Upper lobe of left lung (tissue), 6 donors: ENCODE measurements at regions not wholly inside any gene's neighbourhood (a gene's known extent, or its start where the extent isn't known, plus 50 kb on each side); places are given as distances from the start of the nearest gene placed in this dataset.

ENCODE experiments used
- ATAC-seq, 2 donors: fragments of 200-7000 bp; cut with Tn5 transposase; one replicate each; pipeline ENCODE4 v1.9.1; 2022; ENCODE audit warnings: mild to moderate bottlenecking in 2 of 2, moderate library complexity in 2 of 2; ENCODE audit not compliant: low FRiP score in 2 of 2
- DNase-seq, 2 donors: peaks; one replicate each; pipeline ENCODE4 v3.0.0-alpha.2; 2019 to 2020
- H3K27ac ChIP-seq, 4 donors: fragments of 200-600 bp; sonication (generic); one replicate each; pipeline ENCODE4 v1.5.1; 2016 to 2019
- H3K27me3 ChIP-seq, 4 donors: fragments of 200-600 bp; sonication (generic); one replicate each; pipeline ENCODE4 v1.5.1; 2017 to 2019
- H3K36me3 ChIP-seq, 4 donors: fragments of 200-600 bp; sonication (generic); one replicate each; pipeline ENCODE4 v1.5.1; 2016 to 2019
- H3K4me1 ChIP-seq, 4 donors: fragments of 200-600 bp; sonication (generic); one replicate each; pipeline ENCODE4 v1.5.1; 2018 to 2019
- H3K4me3 ChIP-seq, 4 donors: fragments of 200-600 bp; sonication (generic); one replicate each; pipeline ENCODE4 v1.5.1; 2017 to 2019; ENCODE audit warnings: mild to moderate bottlenecking in 2 of 4, moderate library complexity in 1 of 4
- H3K9me3 ChIP-seq, 4 donors: fragments of 200-600 bp; sonication (generic); one replicate each; pipeline ENCODE4 v1.5.1; 2018 to 2019
- CTCF ChIP-seq, 6 experiments: fragments of 450-650 bp in 4 of 6; fragments of 200-600 bp in 2 of 6; sonication (generic) in 2 of 6; IDR thresholded peaks; one replicate each; pipeline ENCODE4 v1.5.1; 2016 to 2019; ENCODE audit warnings: antibody characterized with exemption in 6 of 6
- EP300 ChIP-seq, 4 donors: sonication (generic); formaldehyde crosslinking; IDR thresholded peaks; one replicate each; pipeline ENCODE4 v1.5.1; 2017; ENCODE audit warnings: antibody characterized with exemption in 4 of 4, control low read depth in 2 of 4
- POLR2A ChIP-seq, 4 donors: fragments of 450-650 bp; IDR thresholded peaks; one replicate each; pipeline ENCODE4 v1.5.1; 2016 to 2017; ENCODE audit warnings: antibody characterized with exemption in 4 of 4, mild to moderate bottlenecking in 2 of 4
- POLR2AphosphoS5 ChIP-seq, 2 donors: sonication (generic); formaldehyde crosslinking; IDR thresholded peaks; one replicate each; pipeline ENCODE4 v1.5.1; 2017; ENCODE audit warnings: antibody characterized with exemption in 2 of 2
- WGBS, 2 donors: methylation state at CpG; one replicate each; pipeline ENCODE4 v1.1.5; 2017 to 2018; 5-methylcytosine and 5-hydroxymethylcytosine counted together
- donor health status: DM: no; HTN: no; CAD: no; lungs with moderate emphysema.
- donor health status: DM: no; HTN: yes; CAD: no; lungs with severe emphysema.

- DNase-seq, result peak; percentile 15 to 55
- WGBS, 2 donors, result 68 to 72% methylated on average over 25 to 43 of the region's 43 CpGs
- TF ChIP-seq POLR2AphosphoS5 (IDR thresholded peaks at IDR 0.05), result no peak
- TF ChIP-seq EP300 (IDR thresholded peaks at IDR 0.05), result no peak
- no peak overlapping the region for H3K27ac ChIP-seq
- H3K36me3 ChIP-seq, result no peaks in the 10 kb centered on the region
- H3K9me3 ChIP-seq, result no peaks in the 10 kb centered on the region
- peaks cover 0 to 3% (median 0%) of the 10 kb centered on the region in 4 donors for H3K27me3 ChIP-seq
- ATAC-seq, result no peak
- H3K4me3 ChIP-seq, result no peak overlapping the region
- H3K4me1 ChIP-seq, result no peaks in the 10 kb centered on the region
Measured at GRCh38 chr20:63130658-63131577, 85.0 kb downstream of the YTHDF1 start.

GRCh38 chr20:63129991-63130657 lies 85.8 kb downstream of the YTHDF1 start:
- no peak for ATAC-seq
- Histone ChIP-seq H3K4me3 (no peak overlapping the region), H3K36me3 (no peaks in the 10 kb centered on the region), H3K4me1 (no peaks in the 10 kb centered on the region), H3K9me3 (no peaks in the 10 kb centered on the region), H3K27ac (no peak overlapping the region), H3K27me3 (peaks cover 0 to 3% (median 0%) of the 10 kb centered on the region in 4 donors)
- WGBS, 2 donors, result 26 to 29% methylated on average over 17 to 28 of the region's 28 CpGs
- no peak for TF ChIP-seq POLR2A (IDR thresholded peaks at IDR 0.05)
- no peak for TF ChIP-seq POLR2AphosphoS5 (IDR thresholded peaks at IDR 0.05)
- no peak for TF ChIP-seq EP300 (IDR thresholded peaks at IDR 0.05)
- no peak for TF ChIP-seq CTCF (IDR thresholded peaks at IDR 0.05)
- peak in 1 of 2 donors; percentile 16 for DNase-seq

GRCh38 chr20:63129376-63129965 lies 86.5 kb downstream of the YTHDF1 start:
- H3K27ac ChIP-seq, result no peak overlapping the region
- ATAC-seq (no peak), DNase-seq (peak in 1 of 2 donors; percentile 5)
- no peaks in the 10 kb centered on the region for H3K4me1 ChIP-seq
- H3K4me3 ChIP-seq, result no peak overlapping the region
- WGBS, 2 donors, result 71% methylated on average over 9 of the region's 9 CpGs
- TF ChIP-seq EP300 (IDR thresholded peaks at IDR 0.05), result no peak
- TF ChIP-seq POLR2A (IDR thresholded peaks at IDR 0.05), result no peak
- TF ChIP-seq POLR2AphosphoS5 (IDR thresholded peaks at IDR 0.05), result no peak
- no peak for TF ChIP-seq CTCF (IDR thresholded peaks at IDR 0.05)
- H3K9me3 ChIP-seq, result no peaks in the 10 kb centered on the region
- H3K27me3 ChIP-seq, result peaks cover 0 to 3% (median 0%) of the 10 kb centered on the region in 4 donors
- H3K36me3 ChIP-seq, result no peaks in the 10 kb centered on the region

- Histone ChIP-seq H3K9me3 (no peaks in the 10 kb centered on the region), H3K36me3 (no peaks in the 10 kb centered on the region), H3K27ac (no peak overlapping the region), H3K4me1 (no peaks in the 10 kb centered on the region), H3K4me3 (no peak overlapping the region), H3K27me3 (peaks cover 0 to 3% (median 0%) of the 10 kb centered on the region in 4 donors)
- ATAC-seq, result no peak
- peak; percentile 12 to 67 for DNase-seq
- 84 to 98% methylated on average over 6 to 17 of the region's 17 CpGs for WGBS, 2 donors
- TF ChIP-seq POLR2AphosphoS5 (IDR thresholded peaks at IDR 0.05) (no peak), CTCF (IDR thresholded peaks at IDR 0.05) (no peak), EP300 (IDR thresholded peaks at IDR 0.05) (no peak), POLR2A (IDR thresholded peaks at IDR 0.05) (no peak)
Measured at GRCh38 chr20:63128956-63129355, 87.0 kb downstream of the YTHDF1 start.

- ATAC-seq (no peak), DNase-seq (peak; percentile 14 to 84)
- Histone ChIP-seq H3K9me3 (no peaks in the 10 kb centered on the region), H3K36me3 (no peaks in the 10 kb centered on the region), H3K27ac (no peak overlapping the region), H3K27me3 (peaks cover 0 to 3% (median 0%) of the 10 kb centered on the region in 4 donors), H3K4me3 (no peak overlapping the region), H3K4me1 (no peaks in the 10 kb centered on the region)
- TF ChIP-seq POLR2AphosphoS5 (IDR thresholded peaks at IDR 0.05), result no peak
- no peak for TF ChIP-seq EP300 (IDR thresholded peaks at IDR 0.05)
- no peak for TF ChIP-seq POLR2A (IDR thresholded peaks at IDR 0.05)
- TF ChIP-seq CTCF (IDR thresholded peaks at IDR 0.05), result no peak
- WGBS, 2 donors, result 94 to 99% methylated on average over 28 to 30 of the region's 30 CpGs
Measured at GRCh38 chr20:63128367-63128766, 87.6 kb downstream of the YTHDF1 start.
